Renal cortical epithelial cell (primary cell): ENCODE measurements at regions not wholly inside any gene's neighbourhood (a gene's known extent, or its start where the extent isn't known, plus 50 kb on each side); places are given as distances from the start of the nearest gene placed in this dataset.
A peak's percentile ranks its signal among the peaks of the same experiment; 100 is the strongest.
"Not testable (repeated sequence)": the region's sequence is repeated elsewhere in the genome, so short reads cannot be mapped to it uniquely, and the experiment has no call there.

ENCODE experiments used
- DNase-seq: peaks from one replicate; pipeline ENCODE4 v3.0.0-alpha.2; 2011; ENCODE audit warnings: low read depth

GRCh38 chr2:87640961-87641563 lies 106.8 kb upstream of the PLGLB2 start:
- peak; percentile 74 for DNase-seq

DNA sequence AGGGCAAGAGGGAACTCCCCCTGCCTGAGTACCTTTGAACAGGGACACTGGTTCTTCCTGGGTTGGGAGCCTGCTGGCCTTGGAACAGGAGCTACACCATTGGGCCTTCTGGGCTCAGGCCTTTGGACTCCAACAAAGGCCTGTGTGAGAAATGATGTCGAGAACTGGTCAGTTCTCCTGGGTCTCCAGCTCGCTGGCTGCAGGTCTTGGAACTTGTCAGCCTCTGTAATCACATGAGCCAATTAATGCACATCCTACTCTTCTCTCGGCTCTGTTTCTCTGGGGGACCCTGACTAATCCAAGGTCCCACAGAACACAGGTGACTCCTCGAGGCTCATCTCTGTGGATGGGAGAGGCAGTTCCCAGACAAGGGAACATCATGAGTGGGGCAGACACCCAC lies 104.7 kb upstream of the PLGLB2 start:
- DNase-seq = not testable (repeated sequence)

DNA sequence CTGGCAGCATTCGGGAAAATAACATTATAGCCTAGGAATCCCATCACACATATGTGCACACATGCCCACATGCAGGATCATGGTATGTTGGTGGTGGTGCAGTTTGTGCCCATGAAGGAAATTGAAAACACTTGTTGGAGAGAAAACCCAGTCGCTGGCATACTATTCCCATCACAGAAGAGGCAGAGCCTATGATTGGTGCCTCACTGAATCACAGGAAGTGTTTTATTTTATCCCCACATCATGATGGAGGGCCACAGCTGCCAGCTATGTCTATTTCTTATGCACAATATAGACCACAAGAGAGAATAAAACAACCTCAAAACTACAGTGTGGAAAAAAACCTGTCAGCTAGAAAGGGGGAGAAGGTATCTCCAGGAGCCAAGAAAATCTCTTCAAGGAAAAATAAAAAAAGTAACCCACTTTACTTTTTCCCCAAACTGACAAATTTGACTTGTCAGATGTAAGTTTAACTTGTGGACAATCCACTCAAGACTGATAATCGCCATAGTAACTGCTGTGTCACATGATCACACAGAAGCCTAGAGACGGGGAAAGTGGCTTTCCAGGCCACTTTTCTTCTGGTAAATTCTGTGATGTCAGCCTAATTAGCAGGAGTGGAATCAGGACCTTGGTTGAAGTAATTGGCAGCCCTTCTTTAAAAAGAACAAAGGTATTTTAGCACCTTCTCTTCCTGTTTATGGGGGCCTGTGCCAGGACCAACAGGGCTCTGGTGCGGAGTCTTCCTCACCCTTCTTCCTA lies 100.0 kb upstream of the PLGLB2 start:
- not testable (repeated sequence) for DNase-seq

DNA sequence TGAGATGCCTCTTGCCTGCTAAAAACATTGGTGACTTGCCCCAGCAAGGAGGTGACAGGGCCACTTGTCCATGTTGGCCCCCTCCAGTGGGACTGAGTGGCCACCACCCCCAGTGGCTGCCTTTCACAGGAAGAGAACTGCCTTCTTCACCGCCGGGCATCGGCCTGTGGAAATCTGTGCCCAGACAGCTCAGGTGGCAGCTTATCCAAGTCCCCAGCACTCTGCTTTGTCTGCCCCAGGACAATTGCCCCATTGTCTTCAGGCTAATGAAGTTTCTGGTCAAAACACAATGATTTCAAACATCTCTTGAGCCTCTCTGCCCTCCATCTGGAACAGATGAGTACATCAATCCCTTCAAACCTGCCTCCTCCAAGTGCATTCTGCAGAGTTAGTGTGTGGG lies 99.1 kb upstream of the PLGLB2 start:
- not testable (repeated sequence) for DNase-seq

DNA sequence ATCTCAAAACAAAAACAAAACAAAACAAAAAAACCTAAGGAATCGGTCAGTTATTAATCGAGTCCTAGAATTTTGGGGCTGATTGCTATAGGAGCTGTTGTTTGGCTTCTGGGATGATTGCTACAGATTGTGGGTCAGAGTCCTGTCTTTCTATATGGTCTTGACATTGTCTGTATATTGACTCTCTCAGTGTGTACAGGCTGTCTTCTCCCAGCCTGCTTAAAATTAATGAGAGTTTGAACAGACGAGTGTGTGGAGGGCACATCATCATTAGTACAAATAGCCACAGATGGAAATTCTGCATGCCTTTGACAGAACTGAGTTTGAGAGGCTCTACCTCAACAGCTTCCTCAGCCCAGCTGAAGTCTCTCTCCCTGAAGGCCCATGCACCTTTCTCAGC lies 98.0 kb upstream of the PLGLB2 start:
- not testable (repeated sequence) for DNase-seq

DNA sequence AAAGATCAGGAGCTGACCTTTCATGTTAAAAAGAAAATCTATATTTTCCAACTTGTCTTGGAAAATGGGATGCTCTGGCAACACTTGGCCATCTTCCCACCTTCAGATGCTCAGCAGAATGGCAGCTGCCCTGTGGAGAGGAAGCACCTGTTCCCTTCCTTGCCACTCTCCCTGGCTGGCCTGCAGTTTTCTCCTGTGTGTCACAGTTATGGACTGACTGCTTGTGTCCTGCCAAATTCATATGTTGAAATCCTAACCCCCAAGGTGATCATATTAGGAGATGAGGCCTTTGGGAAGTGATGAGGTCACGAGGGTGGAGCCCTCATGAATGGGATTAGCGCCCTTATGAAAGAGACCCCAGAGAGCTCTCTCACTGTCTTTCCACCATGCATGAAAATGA lies 97.0 kb upstream of the PLGLB2 start:
- not testable (repeated sequence) for DNase-seq

GRCh38 chr2:87651589-87651988 lies 96.3 kb upstream of the PLGLB2 start:
- not testable (repeated sequence) for DNase-seq

GRCh38 chr2:87653373-87653772 lies 94.5 kb upstream of the PLGLB2 start:
- DNase-seq = not testable (repeated sequence)

GRCh38 chr2:87654136-87654814 lies 93.6 kb upstream of the PLGLB2 start:
- not testable (repeated sequence) for DNase-seq

DNA sequence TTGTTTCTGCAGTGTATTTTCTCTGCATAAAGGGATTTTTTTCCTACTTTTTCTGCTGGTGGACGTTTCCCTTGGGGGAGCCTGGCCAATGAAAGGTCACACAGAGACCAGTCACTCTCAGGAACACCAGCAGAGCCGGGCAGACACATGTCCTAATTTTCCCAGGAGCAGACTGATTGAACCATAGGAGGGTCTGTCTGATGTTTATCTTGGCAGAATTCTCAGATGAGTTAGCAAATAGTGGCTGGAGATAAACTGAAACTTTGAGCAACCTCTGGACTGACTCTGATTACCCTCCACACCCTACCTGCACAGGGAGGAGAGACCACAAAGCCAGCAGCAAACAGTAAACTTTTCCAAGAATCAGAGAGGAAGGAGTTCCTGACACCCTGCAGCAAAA lies 90.0 kb upstream of the PLGLB2 start:
- DNase-seq = not testable (repeated sequence)

DNA sequence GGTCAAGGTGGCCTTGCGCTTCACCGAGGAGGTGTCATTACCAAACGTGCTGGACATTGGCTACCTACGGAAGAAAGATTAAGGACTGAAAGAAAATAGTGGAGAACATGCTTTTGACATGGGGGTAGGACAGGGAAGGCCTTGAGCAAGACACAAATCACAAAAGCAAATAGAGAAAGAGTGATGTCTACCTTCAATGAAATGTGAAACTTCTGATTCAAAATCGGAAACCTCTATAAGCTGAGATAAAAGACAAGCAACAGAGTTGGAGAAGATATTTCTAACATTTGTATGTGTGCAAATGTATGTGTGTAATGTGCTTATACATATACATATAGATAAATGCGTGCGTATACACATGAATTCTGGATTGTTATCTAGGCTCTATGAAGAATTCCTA lies 89.5 kb upstream of the PLGLB2 start:
- DNase-seq = not testable (repeated sequence)

DNA sequence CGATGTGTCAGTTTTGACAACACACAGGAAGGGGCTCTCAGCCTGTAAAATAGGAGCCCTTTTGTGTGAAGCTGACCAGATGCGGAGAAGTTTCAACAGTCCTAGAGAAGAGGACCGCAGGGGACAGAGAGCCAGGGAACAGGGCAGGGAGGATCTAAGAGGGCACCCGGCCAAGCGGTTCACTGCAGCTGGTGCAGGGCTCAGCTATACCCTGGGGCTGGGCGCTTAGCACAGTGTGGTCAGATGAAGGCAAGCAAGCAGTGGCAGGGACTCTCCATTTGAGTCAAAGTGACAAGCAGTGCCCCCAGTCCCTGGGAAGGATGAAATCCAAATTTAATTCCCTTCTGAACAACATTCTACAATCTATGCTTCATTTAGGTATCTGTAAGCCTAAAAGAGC lies 88.9 kb upstream of the PLGLB2 start:
- not testable (repeated sequence) for DNase-seq

GRCh38 chr2:87660164-87660563 lies 87.7 kb upstream of the PLGLB2 start:
- DNase-seq = not testable (repeated sequence)

- peak; percentile 11 for DNase-seq
These were observed 85.3 kb upstream of the PLGLB2 start for GRCh38 chr2:87662316-87663290.

GRCh38 chr2:87663347-87663746 lies 84.5 kb upstream of the PLGLB2 start:
- DNase-seq = not testable (repeated sequence)

DNA sequence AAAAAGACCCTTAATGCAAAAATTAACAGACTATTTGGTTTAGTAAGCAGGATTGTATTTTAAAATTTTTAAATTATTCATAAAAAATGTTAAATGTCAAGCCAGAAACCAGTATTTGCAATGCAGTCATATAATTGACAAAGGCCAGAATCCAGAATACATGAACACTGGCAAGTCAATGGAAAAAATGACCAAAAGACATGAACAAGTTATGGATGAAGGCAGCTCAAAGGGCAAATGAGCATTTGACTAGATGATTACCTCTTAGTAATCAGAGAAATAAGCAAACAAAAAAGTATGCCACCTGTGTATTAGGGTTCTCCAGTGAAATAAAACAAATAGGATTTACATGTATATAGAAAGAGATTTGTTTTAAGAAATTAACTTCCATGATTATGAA lies 80.9 kb upstream of the PLGLB2 start:
- not testable (repeated sequence) for DNase-seq

GRCh38 chr2:87668361-87668760 lies 79.5 kb upstream of the PLGLB2 start:
- not testable (repeated sequence) for DNase-seq

- not testable (repeated sequence) for DNase-seq
These were observed 78.2 kb upstream of the PLGLB2 start for GRCh38 chr2:87669633-87670231.

DNA sequence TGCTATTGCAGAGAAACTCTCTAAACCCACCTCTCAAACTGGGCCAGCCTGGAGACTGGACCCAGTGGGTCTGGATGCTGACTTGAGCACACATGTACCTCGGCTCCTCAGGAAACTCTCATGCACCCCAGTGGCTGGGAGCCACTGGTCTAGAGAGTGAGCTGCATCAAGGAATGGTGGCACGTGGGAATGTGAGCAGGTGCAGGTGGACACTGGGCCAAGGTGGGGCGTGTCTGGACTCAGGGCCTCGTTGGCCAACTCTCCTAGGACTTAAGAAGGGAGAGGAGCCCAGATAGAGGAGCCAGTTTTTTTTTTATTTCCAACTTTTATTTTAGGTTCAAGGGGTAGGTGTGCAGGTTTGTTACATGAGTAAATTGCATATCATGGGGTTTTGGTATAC lies 75.5 kb upstream of the PLGLB2 start:
- not testable (repeated sequence) for DNase-seq

DNA sequence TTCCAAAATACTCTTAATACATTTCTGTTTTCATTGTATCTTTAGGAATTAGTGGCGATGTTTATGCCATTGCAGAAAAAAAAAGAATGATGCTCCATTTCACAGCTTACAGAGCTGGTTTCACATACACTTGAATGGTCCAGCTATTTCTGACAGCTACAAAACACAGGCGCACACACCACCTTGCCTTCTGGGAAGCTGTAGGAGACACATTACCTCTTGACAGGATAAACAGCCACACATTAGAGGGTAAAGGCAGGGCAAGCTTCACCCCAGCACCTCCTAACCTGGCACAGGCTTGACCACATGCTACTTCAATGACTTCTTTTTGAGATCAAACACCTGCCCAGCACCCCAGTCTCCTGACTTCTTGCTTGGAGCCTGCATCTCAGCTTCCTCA lies 73.2 kb upstream of the PLGLB2 start:
- DNase-seq = not testable (repeated sequence)

DNA sequence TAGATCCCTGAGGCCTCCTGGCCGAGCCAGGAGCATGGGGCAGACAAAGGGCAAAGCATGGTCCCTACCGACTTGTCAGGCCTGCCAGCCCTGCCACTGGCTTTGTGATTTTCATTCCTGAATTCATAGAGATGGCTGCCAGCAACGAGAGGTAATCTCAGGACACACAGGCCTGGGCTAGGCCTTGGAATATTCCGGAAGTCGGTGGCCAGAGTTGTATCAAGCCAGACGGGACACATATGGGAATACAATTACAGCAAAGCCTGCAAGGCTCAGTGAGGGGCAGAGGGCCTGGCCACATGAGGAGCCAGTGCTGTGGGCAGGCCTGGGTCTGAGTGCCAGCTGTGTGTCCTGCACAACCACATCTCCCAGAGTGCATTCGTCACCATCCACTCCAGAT lies 72.4 kb upstream of the PLGLB2 start:
- not testable (repeated sequence) for DNase-seq
